ENCODE measurements at regions not wholly inside any gene's neighbourhood (a gene's known extent, or its start where the extent isn't known, plus 50 kb on each side); places are given as distances from the start of the nearest gene placed in this dataset.

GRCh38 chr13:33373624-33374023 lies 88.1 kb upstream of the STARD13 start:
- no peak for ATAC-seq

GRCh38 chr13:33375421-33375820 lies 89.9 kb upstream of the STARD13 start:
- no peak for ATAC-seq

GRCh38 chr13:33376212-33376611 lies 90.7 kb upstream of the STARD13 start:
- ATAC-seq: no peak

GRCh38 chr13:33377411-33377810 lies 91.9 kb upstream of the STARD13 start:
- ATAC-seq: no peak

GRCh38 chr13:33377825-33378224 lies 92.3 kb upstream of the STARD13 start:
- no peak for ATAC-seq

- no peak for ATAC-seq
These were observed 94.1 kb upstream of the STARD13 start for GRCh38 chr13:33379608-33380007.

- no peak for ATAC-seq
These were observed 95.0 kb upstream of the STARD13 start for GRCh38 chr13:33380487-33381079.

- ATAC-seq: no peak
These were observed 95.6 kb upstream of the STARD13 start for GRCh38 chr13:33381180-33381579.

- no peak for ATAC-seq
These were observed 96.4 kb upstream of the STARD13 start for GRCh38 chr13:33381906-33382305.

GRCh38 chr13:33383724-33384577 lies 98.4 kb upstream of the STARD13 start:
- ATAC-seq: no peak

GRCh38 chr13:33388286-33388998 lies 102.9 kb upstream of the STARD13 start:
- ATAC-seq: no peak

GRCh38 chr13:33392794-33393405 lies 107.3 kb upstream of the STARD13 start:
- ATAC-seq: no peak

GRCh38 chr13:33394294-33394932 lies 108.9 kb upstream of the STARD13 start:
- ATAC-seq: no peak

- ATAC-seq: no peak
These were observed 115.7 kb upstream of the STARD13 start for GRCh38 chr13:33401238-33401637.

- ATAC-seq: no peak
These were observed 117.4 kb upstream of the STARD13 start for GRCh38 chr13:33402975-33403374.

GRCh38 chr13:33403807-33404362 lies 118.3 kb upstream of the STARD13 start:
- no peak for ATAC-seq

- ATAC-seq: no peak
These were observed 119.8 kb upstream of the STARD13 start for GRCh38 chr13:33405371-33405770.

GRCh38 chr13:33409673-33410510 lies 124.3 kb upstream of the STARD13 start:
- no peak for ATAC-seq

GRCh38 chr13:33410619-33411018 lies 125.1 kb upstream of the STARD13 start:
- ATAC-seq: no peak

- no peak for ATAC-seq
These were observed 125.8 kb upstream of the STARD13 start for GRCh38 chr13:33411312-33411711.

GRCh38 chr13:33415822-33416221 lies 130.3 kb upstream of the STARD13 start:
- ATAC-seq: no peak

Measured in activated CD4-positive, CD25-positive, alpha-beta regulatory T cell treated with anti-CD3 and anti-CD28 coated beads, Interleukin-2, amount 50 U/mL, for 24 hours (primary cell).